GM18858 (cell line): ENCODE measurements at regions not wholly inside any gene's neighbourhood (a gene's known extent, or its start where the extent isn't known, plus 50 kb on each side); places are given as distances from the start of the nearest gene placed in this dataset.

Experiments used
- ATAC-seq: cut with Tn5 transposase; IDR thresholded peaks from one replicate; pipeline ENCODE4 v1.9.1; 2021; ENCODE audit not compliant: unreplicated experiment

- ATAC-seq: no peak
Observed at GRCh38 chr17:27240086-27240801, 53.7 kb upstream of the WSB1 start.

- no peak for ATAC-seq
Observed at GRCh38 chr17:27240802-27241155, 53.1 kb upstream of the WSB1 start.

- peak; percentile 43 for ATAC-seq
Observed at GRCh38 chr17:27241346-27241946, 52.5 kb upstream of the WSB1 start.

GRCh38 chr17:27242951-27243350, 51.0 kb upstream of the WSB1 start:
- no peak for ATAC-seq

- ATAC-seq: no peak
Observed at GRCh38 chr17:27244011-27244410, 49.9 kb upstream of the WSB1 start.
